ENCODE measurements at regions not wholly inside any gene's neighbourhood (a gene's known extent, or its start where the extent isn't known, plus 50 kb on each side); places are given as distances from the start of the nearest gene placed in this dataset.

DNA sequence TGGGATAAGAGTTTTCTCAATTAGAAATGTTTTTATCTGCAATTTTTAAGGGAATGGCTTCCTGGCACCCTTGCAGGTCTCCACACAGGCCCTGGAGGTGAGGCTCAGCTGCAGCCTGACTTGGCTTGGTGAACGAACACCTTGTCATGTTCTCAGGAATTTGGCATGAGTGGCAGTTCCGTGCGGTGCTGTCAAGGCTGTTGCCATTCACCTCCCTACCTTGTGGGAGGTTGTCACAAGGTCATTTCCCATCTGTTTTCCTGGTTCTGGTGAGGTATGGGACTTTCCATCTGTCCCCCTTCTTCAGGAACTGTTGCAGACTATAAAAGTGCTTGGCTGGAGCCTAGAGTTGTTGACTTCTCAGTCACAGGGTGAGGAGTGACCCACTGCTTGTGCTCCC is 82.9 kb downstream of the ELOVL4 start:
- DNase-seq: peak; percentile 5 to 53

GRCh38 chr6:79864001-79864400 is 83.4 kb downstream of the ELOVL4 start:
- DNase-seq: no peak

GRCh38 chr6:79863566-79863965 is 83.8 kb downstream of the ELOVL4 start:
- no peak for DNase-seq

DNA sequence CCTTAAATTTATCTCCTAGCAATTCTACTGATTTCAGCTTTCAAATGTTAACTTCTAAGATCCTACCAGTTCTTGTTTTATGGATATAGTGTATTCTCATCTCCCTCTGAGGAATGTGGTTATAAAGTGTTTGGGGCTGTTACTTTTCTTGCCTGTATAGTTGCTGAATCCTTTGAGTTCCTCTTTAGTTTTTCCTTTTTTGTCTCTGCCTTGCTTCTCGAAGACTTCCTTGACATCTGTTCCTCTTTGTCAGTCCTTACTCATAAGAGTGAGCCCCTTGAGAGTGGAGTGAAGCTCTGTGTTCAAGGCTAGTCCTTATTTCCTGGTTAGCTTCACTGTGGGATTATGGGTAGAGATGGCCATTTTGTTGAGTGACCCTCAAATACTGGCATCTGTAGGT is 84.6 kb downstream of the ELOVL4 start:
- no peak for DNase-seq

DNA sequence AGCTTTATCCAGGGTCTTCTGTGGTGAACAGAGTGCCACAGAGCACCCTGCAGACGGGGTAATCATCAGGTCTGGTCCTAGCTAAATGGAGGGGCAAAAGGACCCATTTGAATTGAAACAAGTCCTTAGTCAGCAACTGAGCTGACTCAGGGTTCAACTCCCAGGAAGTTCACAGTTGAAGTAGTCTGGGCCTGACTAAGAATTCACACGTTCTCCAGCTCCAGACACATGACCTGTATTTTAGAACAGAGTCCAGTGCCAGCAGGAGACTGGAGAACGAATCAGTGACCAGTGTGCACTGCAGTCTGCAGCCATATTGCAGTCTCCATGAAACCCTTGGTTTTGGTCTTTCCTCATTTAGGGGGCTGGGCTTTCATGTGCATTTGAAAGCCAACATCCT is 85.2 kb downstream of the ELOVL4 start:
- no peak for DNase-seq

GRCh38 chr6:79861023-79861422 is 86.3 kb downstream of the ELOVL4 start:
- no peak for DNase-seq

DNA sequence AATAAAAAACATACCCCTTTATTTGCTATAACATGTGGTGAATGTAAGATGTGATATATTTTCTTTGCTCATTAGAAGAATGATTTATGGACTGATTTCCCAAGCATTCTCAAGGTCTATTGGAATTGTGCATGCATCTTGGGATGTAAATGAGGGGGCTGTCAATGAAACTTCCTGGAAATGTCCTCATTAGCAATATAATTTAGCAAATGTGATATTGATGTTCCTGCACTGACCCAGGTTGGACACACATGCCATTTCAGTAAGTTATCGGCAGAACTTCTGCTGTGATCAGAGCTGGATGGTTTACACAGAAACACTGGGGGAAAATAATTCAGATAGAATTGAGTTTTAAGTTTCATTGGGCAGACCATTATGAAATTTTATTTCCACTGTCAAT is 99.9 kb downstream of the ELOVL4 start:
- DNase-seq: no peak

- no peak for DNase-seq
These were observed 104.8 kb downstream of the ELOVL4 start for GRCh38 chr6:79842376-79843040.

- DNase-seq: no peak
These were observed 105.6 kb downstream of the ELOVL4 start for GRCh38 chr6:79841577-79842375.

DNA sequence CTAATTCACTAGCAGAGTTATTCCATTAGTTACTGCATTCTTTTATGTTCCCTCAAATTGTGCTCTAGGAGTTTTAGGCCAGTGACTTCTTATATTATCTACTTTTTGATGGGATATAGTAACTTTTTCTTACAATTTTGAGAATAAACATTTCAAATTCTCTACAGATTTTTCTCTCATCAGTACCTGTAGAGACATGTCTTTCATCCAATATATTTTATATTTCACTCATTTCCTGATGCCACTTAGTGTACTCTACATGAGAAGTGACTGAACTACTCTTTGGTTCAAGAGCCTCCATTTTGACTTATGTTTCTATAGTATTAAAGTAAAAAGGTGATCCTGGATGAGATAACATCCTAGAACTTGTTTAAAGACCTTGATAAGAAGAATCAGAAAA is 108.5 kb downstream of the ELOVL4 start:
- DNase-seq: no peak

DNA sequence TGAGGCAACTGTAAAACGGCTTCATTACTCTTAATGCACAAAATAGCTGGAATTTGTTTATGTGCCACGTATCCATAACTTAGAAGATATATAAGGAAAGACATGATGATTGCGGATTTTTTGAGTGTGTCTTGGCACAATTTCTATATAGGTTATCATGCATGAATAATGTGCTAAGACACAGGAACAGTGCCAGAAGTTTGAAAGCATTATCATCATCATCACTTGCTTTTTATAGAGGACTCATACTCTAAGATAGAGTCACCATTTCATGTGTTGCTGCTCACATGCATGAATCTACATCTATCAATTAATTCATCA is 113.4 kb downstream of the ELOVL4 start:
- no peak for DNase-seq

DNA sequence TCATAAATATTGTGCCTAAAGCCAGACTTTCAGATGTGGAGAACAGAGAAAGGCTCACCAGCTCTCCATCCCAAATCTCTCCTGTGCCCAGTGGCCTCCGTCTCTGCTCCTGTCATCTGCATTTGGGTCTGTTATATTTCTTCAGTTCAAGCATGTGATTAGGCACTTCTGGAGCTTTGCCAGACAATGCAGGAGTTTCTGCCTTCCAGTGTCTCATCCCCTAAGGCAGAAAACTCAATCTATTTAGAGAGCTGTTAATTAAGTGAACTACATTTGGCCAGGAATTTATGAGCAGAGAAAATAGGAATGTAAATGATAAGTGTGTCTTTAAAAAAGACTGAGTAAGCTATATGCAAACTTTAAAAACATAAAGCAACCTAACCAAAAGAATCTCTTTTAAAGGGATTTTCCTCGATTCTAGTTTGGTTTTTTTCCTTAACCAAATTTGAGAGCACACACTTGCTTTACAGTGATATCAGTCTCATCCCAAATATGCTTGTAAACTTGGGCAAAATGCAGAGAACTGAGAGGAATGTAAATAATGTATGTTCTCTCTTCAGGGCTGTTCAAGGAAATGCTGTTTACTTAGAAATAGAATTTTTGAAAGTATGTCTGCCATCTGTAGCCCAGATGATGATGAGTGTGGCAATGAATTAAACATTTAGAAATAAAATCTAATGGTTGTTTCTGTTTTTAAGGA is 113.9 kb downstream of the ELOVL4 start:
- no peak for DNase-seq

GRCh38 chr6:79832723-79833122 is 114.6 kb downstream of the ELOVL4 start:
- no peak for DNase-seq

GRCh38 chr6:79824202-79824601 is 123.2 kb downstream of the ELOVL4 start:
- DNase-seq: no peak

DNA sequence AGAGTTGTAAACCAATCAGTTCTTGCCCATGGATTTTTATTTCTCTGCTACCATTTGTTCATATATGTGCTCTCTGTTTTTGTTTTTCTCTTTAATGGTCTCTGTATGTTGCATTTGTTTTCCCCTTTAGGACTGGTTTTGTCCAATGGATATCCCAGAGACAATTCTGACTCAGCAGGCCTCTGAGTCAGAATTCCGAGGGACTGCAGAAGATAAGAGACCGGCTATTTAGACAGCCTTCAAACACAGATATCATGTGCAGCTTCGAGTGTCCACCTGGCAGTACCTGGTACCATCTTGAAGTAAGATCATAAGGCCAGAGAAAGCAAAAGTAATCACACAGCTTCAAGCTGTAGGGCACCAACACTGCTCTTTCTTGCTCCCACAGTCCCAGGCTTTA is 125.5 kb downstream of the ELOVL4 start:
- DNase-seq: no peak

GRCh38 chr6:79818471-79818870 is 128.9 kb downstream of the ELOVL4 start:
- DNase-seq: no peak

- no peak for DNase-seq
These were observed 132.4 kb downstream of the ELOVL4 start for GRCh38 chr6:79814940-79815339.

DNA sequence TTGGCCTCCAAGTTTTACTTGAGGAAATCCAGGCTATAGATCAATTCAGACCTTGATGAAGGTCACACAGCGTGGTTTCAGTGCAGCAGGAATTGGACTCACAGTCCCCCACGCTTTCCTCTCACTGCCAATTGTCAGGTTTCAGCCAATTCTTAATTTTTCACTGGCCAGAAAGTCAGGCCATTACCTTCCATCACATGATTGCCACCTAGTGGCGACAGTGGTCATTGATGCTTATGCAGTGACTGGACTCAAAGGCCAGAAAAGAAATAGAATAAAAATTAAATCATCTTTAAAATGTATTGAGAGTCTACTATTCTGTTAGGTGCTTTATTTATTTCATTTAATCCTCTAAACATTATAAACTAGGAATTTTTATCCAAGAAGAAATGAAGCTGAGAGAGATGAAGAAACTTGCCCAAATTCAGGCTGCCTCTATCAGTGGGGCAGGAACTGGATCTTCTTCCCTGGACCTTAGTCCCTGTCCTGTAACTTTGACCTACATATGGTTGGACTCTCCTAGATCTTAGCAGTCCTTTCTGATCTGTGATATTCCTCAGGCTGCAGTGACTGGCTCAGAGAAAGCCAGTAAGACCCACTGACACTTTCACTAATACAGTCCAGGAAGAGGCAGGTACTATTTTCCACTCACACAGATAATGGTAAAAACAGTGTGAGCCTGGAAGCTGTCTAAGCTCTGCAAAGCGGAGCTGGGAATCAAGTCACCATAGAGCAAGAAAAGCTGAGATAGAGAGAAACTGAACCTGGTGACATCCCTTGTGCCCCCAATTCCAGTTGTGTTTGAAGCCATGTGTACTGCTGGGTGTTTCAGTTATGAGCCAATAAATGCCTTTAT is 133.3 kb downstream of the ELOVL4 start:
- peak in 1 of 2 experiments; percentile 32 for DNase-seq

DNA sequence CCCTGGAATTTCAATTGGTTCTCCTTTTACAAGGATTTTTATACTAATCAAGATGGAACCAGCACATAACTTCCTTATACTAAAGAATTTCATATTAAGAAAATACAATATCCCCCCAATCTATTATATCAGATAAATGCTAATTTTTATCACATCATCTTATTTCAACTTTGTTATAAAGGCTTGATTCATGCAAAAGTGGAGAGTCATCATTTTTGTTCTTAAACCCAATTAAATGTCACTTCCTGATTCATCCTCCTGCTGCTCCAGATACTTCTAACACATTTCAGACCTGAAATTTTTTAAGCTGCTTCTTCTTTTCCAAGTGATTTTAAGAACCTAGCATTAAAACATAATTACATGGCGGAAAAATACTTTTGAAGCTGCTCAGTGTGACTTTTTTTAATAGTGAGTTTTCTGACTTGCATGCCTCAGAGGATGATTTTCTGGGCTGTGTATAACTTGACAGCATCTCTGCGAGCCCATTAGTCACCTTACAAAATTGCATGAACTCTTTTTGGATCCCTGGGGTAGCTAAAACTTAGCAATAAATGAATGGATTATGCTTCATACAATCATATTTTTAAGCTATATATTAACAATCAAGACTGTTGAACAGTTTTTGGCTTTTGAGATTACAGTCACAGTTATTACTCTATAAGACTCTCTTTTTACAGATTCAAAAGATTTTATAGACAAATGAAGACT is 134.1 kb downstream of the ELOVL4 start:
- no peak for DNase-seq

DNA sequence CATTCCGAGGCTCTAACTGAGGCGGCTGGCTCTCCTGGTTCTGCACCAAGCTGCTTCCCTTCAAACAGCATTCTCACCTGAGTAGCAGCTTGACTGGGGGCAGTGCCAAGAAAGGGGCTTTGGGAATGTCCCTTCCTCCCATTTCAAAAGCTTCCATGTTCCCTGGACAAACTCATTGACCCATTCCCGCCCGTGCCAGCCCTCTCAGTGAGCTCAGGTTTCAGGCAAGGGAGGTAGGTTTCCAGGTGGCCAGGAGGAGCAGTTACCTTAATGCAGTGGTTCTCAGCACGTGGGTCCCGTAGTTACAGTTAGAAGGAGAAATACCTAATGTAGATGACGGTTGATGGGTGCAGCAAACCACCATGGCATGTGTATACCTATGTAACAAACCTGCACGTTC is 135.2 kb downstream of the ELOVL4 start:
- DNase-seq: no peak

- DNase-seq: no peak
These were observed 136.5 kb downstream of the ELOVL4 start for GRCh38 chr6:79810871-79811270.

- DNase-seq: no peak
These were observed 137.1 kb downstream of the ELOVL4 start for GRCh38 chr6:79810185-79810705.
